ENCODE measurements at regions not wholly inside any gene's neighbourhood (a gene's known extent, or its start where the extent isn't known, plus 50 kb on each side); places are given as distances from the start of the nearest gene placed in this dataset.

- Histone ChIP-seq H2AFZ (no peak overlapping the region), H3K9me2 (ENCODE audit: insufficient read depth) (no peaks in the 10 kb centered on the region), H3F3A (ENCODE audit: insufficient read depth, low read depth) (0 out of 2 replicates have a peak, but pooled peaks cover 8% of the 10 kb centered on the region), H3K4me3 (no peak overlapping the region), H3K4me2 (no peak overlapping the region), H3K9me3 (ENCODE audit: insufficient read depth, low read depth) (no peaks in the 10 kb centered on the region), H3K27ac (no peak overlapping the region), H3K4me1 (replicated peaks; ENCODE audit: insufficient read depth) (peaks cover 11% of the 10 kb centered on the region), H3K36me3 (ENCODE audit: low read depth) (no peaks in the 10 kb centered on the region), H4K20me1 (ENCODE audit: insufficient read depth) (no peaks in the 10 kb centered on the region), H3K27me3 (ENCODE audit: insufficient read depth, low read depth) (no peaks in the 10 kb centered on the region), H3K79me2 (ENCODE audit: low read depth) (no peaks in the 10 kb centered on the region)
- peak in 1 of 2 experiments; percentile 50 for DNase-seq
- TF ChIP-seq EZH2 (IDR thresholded peaks at IDR 0.05; ENCODE audit: low read depth) (no peak), CTCF (conservative IDR thresholded peaks at IDR 0.05) (no peak)
- intact Hi-C loops (cut with micrococcal nuclease; ENCODE audit: unreplicated experiment), result no loop called here
- BruUV-seq (replicated peaks), result no TSS peak
- ChIA-PET CTCF (no interaction called here), POLR2A (ENCODE audit: unreplicated experiment) (no interaction called here)
Observed at GRCh38 chr6:105678516-105678915, 275.6 kb upstream of the PREP start.

DNA sequence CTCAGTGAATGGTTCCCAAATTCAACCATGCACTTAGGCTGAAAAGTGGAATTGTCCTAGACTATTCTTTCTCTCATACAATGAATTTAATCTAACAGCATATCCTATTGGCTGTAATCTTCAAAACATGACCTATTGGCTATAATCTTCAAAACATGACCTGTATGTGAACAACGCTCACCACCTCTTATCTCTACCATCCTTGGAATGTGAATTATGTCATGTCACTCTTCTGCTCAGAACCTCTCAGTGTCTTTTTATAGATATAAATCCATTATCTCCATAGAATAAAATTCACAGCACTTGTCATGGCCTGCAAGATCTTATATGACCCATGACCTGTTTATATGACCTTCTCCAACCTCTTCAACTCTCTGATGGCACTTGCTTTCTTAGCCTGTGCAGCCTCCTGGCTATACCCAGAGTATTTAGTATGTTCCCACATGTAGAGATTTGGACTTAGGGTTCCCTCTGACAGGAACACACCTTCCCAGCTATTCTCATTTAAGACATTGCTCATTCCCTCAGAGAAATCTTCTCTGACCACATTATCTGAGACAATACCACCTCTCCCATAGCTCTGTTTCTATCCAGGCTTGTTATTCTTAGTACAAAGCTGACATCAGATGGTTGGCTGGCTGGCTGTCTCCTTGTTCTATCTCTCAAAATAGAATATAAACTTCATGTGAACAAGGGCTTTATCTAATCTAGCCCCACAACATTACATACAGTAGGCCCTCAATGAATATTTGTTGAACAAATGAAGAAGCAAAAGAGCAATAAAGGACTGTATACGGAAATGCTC is 275.0 kb upstream of the PREP start:
- Histone ChIP-seq H3K27ac (no peak overlapping the region), H3K4me2 (no peak overlapping the region), H3K36me3 (ENCODE audit: low read depth) (no peaks in the 10 kb centered on the region), H3K79me2 (ENCODE audit: low read depth) (no peaks in the 10 kb centered on the region), H3K4me3 (no peak overlapping the region), H3K9me2 (ENCODE audit: insufficient read depth) (no peaks in the 10 kb centered on the region), H3K9me3 (ENCODE audit: insufficient read depth, low read depth) (no peaks in the 10 kb centered on the region), H3K27me3 (ENCODE audit: insufficient read depth, low read depth) (no peaks in the 10 kb centered on the region), H3F3A (ENCODE audit: insufficient read depth, low read depth) (0 out of 2 replicates have a peak, but pooled peaks cover 8% of the 10 kb centered on the region), H2AFZ (no peak overlapping the region), H4K20me1 (ENCODE audit: insufficient read depth) (no peaks in the 10 kb centered on the region), H3K4me1 (replicated peaks; ENCODE audit: insufficient read depth) (peaks cover 11% of the 10 kb centered on the region)
- no TSS peak for BruUV-seq (replicated peaks)
- no peak for DNase-seq
- TF ChIP-seq EZH2 (IDR thresholded peaks at IDR 0.05; ENCODE audit: low read depth) (no peak), CTCF (conservative IDR thresholded peaks at IDR 0.05) (no peak)
- ChIA-PET CTCF (no interaction called here), POLR2A (ENCODE audit: unreplicated experiment) (no interaction called here)
- intact Hi-C loops (cut with micrococcal nuclease; ENCODE audit: unreplicated experiment), result no loop called here

GRCh38 chr6:105676857-105677256 is 274.0 kb upstream of the PREP start:
- 0 out of 2 replicates have a peak, but pooled peaks cover 8% of the 10 kb centered on the region for H3F3A ChIP-seq (ENCODE audit: insufficient read depth, low read depth)
- peaks cover 11% of the 10 kb centered on the region for H3K4me1 ChIP-seq (replicated peaks; ENCODE audit: insufficient read depth)
- no peak for TF ChIP-seq EZH2 (IDR thresholded peaks at IDR 0.05; ENCODE audit: low read depth)
- TF ChIP-seq CTCF (conservative IDR thresholded peaks at IDR 0.05), result no peak
- H3K27ac ChIP-seq, result no peak overlapping the region
- no peaks in the 10 kb centered on the region for H3K9me3 ChIP-seq (ENCODE audit: insufficient read depth, low read depth)
- ChIA-PET POLR2A (ENCODE audit: unreplicated experiment) (no interaction called here), CTCF (no interaction called here)
- H3K9me2 ChIP-seq (ENCODE audit: insufficient read depth), result no peaks in the 10 kb centered on the region
- intact Hi-C loops (cut with micrococcal nuclease; ENCODE audit: unreplicated experiment), result no loop called here
- no peak overlapping the region for H3K4me2 ChIP-seq
- no peak overlapping the region for H2AFZ ChIP-seq
- H3K27me3 ChIP-seq (ENCODE audit: insufficient read depth, low read depth), result no peaks in the 10 kb centered on the region
- no peaks in the 10 kb centered on the region for H4K20me1 ChIP-seq (ENCODE audit: insufficient read depth)
- no peak overlapping the region for H3K4me3 ChIP-seq
- no peak for DNase-seq
- H3K79me2 ChIP-seq (ENCODE audit: low read depth), result no peaks in the 10 kb centered on the region
- H3K36me3 ChIP-seq (ENCODE audit: low read depth), result no peaks in the 10 kb centered on the region
- BruUV-seq (replicated peaks), result no TSS peak

Data from PC-9 (cell line).